OCI-LY3 (cell line): ENCODE measurements at regions not wholly inside any gene's neighbourhood (a gene's known extent, or its start where the extent isn't known, plus 50 kb on each side); places are given as distances from the start of the nearest gene placed in this dataset.

Experiments
- EZH2phosphoT487 ChIP-seq: fragments of 200-600 bp; shearing (Covaris generic); IDR thresholded peaks from 2 replicates; pipeline ENCODE4 v1.6.1; 2018; ENCODE audit warnings: antibody characterized with exemption, mixed run types, low read depth
- TF ChIP-seq, protein P1 (sequence below): fragments of 200-600, 300-600 bp; sonication (generic); IDR thresholded peaks from 2 replicates; pipeline ENCODE4 v1.5.1; 2014; ENCODE audit warnings: antibody characterized with exemption, low read length, low read depth

DNA sequence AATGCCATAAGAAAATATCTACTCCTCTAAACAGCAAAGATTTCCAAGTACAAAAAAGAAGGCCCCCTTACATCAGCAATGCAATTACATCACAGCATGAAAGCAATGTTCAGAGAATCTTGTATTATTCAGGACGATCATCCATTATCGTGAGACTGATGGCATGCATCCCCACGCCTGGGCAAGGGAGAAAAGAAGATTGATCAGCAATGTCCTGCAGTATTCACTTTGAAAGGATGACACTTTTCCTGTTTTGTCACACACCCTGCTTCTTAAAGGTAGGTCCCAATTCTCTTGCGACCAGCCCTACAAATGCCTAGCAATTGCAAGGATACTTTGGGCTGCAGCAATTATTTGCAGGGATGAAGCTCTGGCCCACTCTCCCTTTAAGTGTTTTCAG, 108.7 kb downstream of the TOMM20 start:
- TF ChIP-seq, protein P1, sequence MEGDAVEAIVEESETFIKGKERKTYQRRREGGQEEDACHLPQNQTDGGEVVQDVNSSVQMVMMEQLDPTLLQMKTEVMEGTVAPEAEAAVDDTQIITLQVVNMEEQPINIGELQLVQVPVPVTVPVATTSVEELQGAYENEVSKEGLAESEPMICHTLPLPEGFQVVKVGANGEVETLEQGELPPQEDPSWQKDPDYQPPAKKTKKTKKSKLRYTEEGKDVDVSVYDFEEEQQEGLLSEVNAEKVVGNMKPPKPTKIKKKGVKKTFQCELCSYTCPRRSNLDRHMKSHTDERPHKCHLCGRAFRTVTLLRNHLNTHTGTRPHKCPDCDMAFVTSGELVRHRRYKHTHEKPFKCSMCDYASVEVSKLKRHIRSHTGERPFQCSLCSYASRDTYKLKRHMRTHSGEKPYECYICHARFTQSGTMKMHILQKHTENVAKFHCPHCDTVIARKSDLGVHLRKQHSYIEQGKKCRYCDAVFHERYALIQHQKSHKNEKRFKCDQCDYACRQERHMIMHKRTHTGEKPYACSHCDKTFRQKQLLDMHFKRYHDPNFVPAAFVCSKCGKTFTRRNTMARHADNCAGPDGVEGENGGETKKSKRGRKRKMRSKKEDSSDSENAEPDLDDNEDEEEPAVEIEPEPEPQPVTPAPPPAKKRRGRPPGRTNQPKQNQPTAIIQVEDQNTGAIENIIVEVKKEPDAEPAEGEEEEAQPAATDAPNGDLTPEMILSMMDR = no peak
- TF ChIP-seq EZH2phosphoT487 = no peak
